ENCODE measurements at regions not wholly inside any gene's neighbourhood (a gene's known extent, or its start where the extent isn't known, plus 50 kb on each side); places are given as distances from the start of the nearest gene placed in this dataset.

- Histone ChIP-seq H4K20me1 (replicated peaks; ENCODE audit: control insufficient read depth, extremely low read depth, insufficient read depth, low read length) (no peaks in the 10 kb centered on the region), H2AFZ (ENCODE audit: low read depth, low read length) (no peak overlapping the region), H3K4me2 (ENCODE audit: insufficient read depth, low read length) (no peak overlapping the region), H3K9ac (replicated peaks; ENCODE audit: extremely low read depth, insufficient read depth, low read length) (no peak overlapping the region), H3K27me3 (ENCODE audit: control insufficient read depth in 2 of 2, insufficient read depth in 2 of 2, low read length in 2 of 2) (no peaks in the 10 kb centered on the region), H3K4me1 (ENCODE audit: control insufficient read depth, extremely low read depth, insufficient read depth, low read length) (no peaks in the 10 kb centered on the region), H3K27ac (ENCODE audit: insufficient read depth, low read depth, low read length) (no peak overlapping the region), H3K36me3 (ENCODE audit: control insufficient read depth in 2 of 2, extremely low read depth in 1 of 2, insufficient read depth in 2 of 2, low read length in 2 of 2) (no peaks in the 10 kb centered on the region), H3K79me2 (ENCODE audit: control insufficient read depth, insufficient read depth, low read length) (no peaks in the 10 kb centered on the region), H3K4me3 (replicated peaks in 1 of 3; ENCODE audit: insufficient read depth in 1 of 3, low read depth in 1 of 3, low read length in 3 of 3) (no peak overlapping the region), H3K9me3 (replicated peaks; ENCODE audit: control insufficient read depth, insufficient read depth, low read length) (peaks cover 6% of the 10 kb centered on the region), H3K9me1 (replicated peaks; ENCODE audit: control insufficient read depth, extremely low read depth, insufficient read depth, low read length) (no peaks in the 10 kb centered on the region)
- BruUV-seq (replicated peaks) = no TSS peak
- DNase-seq (ENCODE audit: low read depth, low spot score) (no peak), FAIRE-seq (no peak)
- ChIA-PET POLR2A (no interaction called here), CTCF (no interaction called here)
- dilution Hi-C loops (cut with MboI; ENCODE audit: extremely low pct_ligation_motif_present, low sequenced_read_pairs) (no loop called here), intact Hi-C loops (cut with micrococcal nuclease) (no loop called here)
- no peak for TF ChIP-seq GATA2 (IDR thresholded peaks at IDR 0.05; ENCODE audit: insufficient read depth, insufficient read length, low read depth, low read length)
- no peak for TF ChIP-seq POLR2A (IDR thresholded peaks at IDR 0.05; ENCODE audit: low read depth, low read length)
- TF ChIP-seq FOS (IDR thresholded peaks at IDR 0.05; ENCODE audit: borderline replicate concordance, insufficient read depth, low read length) = no peak
- TF ChIP-seq, protein P1, sequence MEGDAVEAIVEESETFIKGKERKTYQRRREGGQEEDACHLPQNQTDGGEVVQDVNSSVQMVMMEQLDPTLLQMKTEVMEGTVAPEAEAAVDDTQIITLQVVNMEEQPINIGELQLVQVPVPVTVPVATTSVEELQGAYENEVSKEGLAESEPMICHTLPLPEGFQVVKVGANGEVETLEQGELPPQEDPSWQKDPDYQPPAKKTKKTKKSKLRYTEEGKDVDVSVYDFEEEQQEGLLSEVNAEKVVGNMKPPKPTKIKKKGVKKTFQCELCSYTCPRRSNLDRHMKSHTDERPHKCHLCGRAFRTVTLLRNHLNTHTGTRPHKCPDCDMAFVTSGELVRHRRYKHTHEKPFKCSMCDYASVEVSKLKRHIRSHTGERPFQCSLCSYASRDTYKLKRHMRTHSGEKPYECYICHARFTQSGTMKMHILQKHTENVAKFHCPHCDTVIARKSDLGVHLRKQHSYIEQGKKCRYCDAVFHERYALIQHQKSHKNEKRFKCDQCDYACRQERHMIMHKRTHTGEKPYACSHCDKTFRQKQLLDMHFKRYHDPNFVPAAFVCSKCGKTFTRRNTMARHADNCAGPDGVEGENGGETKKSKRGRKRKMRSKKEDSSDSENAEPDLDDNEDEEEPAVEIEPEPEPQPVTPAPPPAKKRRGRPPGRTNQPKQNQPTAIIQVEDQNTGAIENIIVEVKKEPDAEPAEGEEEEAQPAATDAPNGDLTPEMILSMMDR (IDR thresholded peaks at IDR 0.05; ENCODE audit: extremely low read depth in 1 of 2, insufficient read depth in 1 of 2, low read depth in 1 of 2, low read length in 2 of 2) = no peak
- TF ChIP-seq MYC (IDR thresholded peaks at IDR 0.05; ENCODE audit: low read depth, low read length) = no peak
- no peak for TF ChIP-seq POLR2AphosphoS5 (IDR thresholded peaks at IDR 0.05; ENCODE audit: insufficient read depth, low read depth, low read length)
Measured at GRCh38 chr4:45477311-45477733, 646.5 kb downstream of the GABRG1 start.

GRCh38 chr4:45475548-45475947, 648.3 kb downstream of the GABRG1 start:
- Histone ChIP-seq H3K27ac (ENCODE audit: insufficient read depth, low read depth, low read length) (no peak overlapping the region), H3K9ac (replicated peaks; ENCODE audit: extremely low read depth, insufficient read depth, low read length) (no peak overlapping the region), H3K9me1 (replicated peaks; ENCODE audit: control insufficient read depth, extremely low read depth, insufficient read depth, low read length) (no peaks in the 10 kb centered on the region), H3K4me1 (ENCODE audit: control insufficient read depth, extremely low read depth, insufficient read depth, low read length) (no peaks in the 10 kb centered on the region), H3K9me3 (replicated peaks; ENCODE audit: control insufficient read depth, insufficient read depth, low read length) (peaks cover 10% of the 10 kb centered on the region), H3K36me3 (ENCODE audit: control insufficient read depth in 2 of 2, extremely low read depth in 1 of 2, insufficient read depth in 2 of 2, low read length in 2 of 2) (no peaks in the 10 kb centered on the region), H3K79me2 (ENCODE audit: control insufficient read depth, insufficient read depth, low read length) (no peaks in the 10 kb centered on the region), H4K20me1 (replicated peaks; ENCODE audit: control insufficient read depth, extremely low read depth, insufficient read depth, low read length) (no peaks in the 10 kb centered on the region), H2AFZ (ENCODE audit: low read depth, low read length) (no peak overlapping the region), H3K4me2 (ENCODE audit: insufficient read depth, low read length) (no peak overlapping the region), H3K4me3 (replicated peaks in 1 of 3; ENCODE audit: insufficient read depth in 1 of 3, low read depth in 1 of 3, low read length in 3 of 3) (no peak overlapping the region), H3K27me3 (ENCODE audit: control insufficient read depth in 2 of 2, insufficient read depth in 2 of 2, low read length in 2 of 2) (no peaks in the 10 kb centered on the region)
- intact Hi-C loops (cut with micrococcal nuclease) = no loop called here
- ChIA-PET CTCF (no interaction called here), POLR2A (no interaction called here)
- dilution Hi-C loops (cut with MboI; ENCODE audit: extremely low pct_ligation_motif_present, low sequenced_read_pairs) = no loop called here
- BruUV-seq (replicated peaks) = no TSS peak
- FAIRE-seq (no peak), DNase-seq (ENCODE audit: low read depth, low spot score) (no peak)
- TF ChIP-seq GATA2 (IDR thresholded peaks at IDR 0.05; ENCODE audit: insufficient read depth, insufficient read length, low read depth, low read length) (no peak), JUN (IDR thresholded peaks at IDR 0.05; ENCODE audit: borderline replicate concordance, insufficient read depth, insufficient read length, low read depth) (no peak), POLR2AphosphoS5 (IDR thresholded peaks at IDR 0.05; ENCODE audit: insufficient read depth, low read depth, low read length) (no peak), POLR2A (IDR thresholded peaks at IDR 0.05; ENCODE audit: low read depth, low read length) (no peak), EZH2 (IDR thresholded peaks at IDR 0.05; ENCODE audit: borderline replicate concordance, low read depth, low read length, severe bottlenecking) (no peak)
- TF ChIP-seq, protein P2, sequence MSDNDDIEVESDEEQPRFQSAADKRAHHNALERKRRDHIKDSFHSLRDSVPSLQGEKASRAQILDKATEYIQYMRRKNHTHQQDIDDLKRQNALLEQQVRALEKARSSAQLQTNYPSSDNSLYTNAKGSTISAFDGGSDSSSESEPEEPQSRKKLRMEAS (IDR thresholded peaks at IDR 0.05; ENCODE audit: insufficient read depth, insufficient read length) = no peak

Measured in endothelial cell of umbilical vein (primary cell).